HL-60 (cell line): ENCODE measurements at regions not wholly inside any gene's neighbourhood (a gene's known extent, or its start where the extent isn't known, plus 50 kb on each side); places are given as distances from the start of the nearest gene placed in this dataset.

ENCODE experiments used
- DNase-seq, 2 experiments: peaks; one replicate each; pipeline ENCODE4 v3.0.0-alpha.2; 2010 to 2020; ENCODE audit warnings: low read depth in 1 of 2, low spot score in 1 of 2
- H3K27ac ChIP-seq: fragments of 250-450 bp; sonication (Bioruptor Pico); replicated peaks from 2 replicates; pipeline ENCODE4 v1.5.1; 2020; ENCODE audit warnings: mild to moderate bottlenecking, moderate library complexity
- H3K27me3 ChIP-seq: fragments of 250-450 bp; sonication (Bioruptor Pico); 2 replicates; pipeline ENCODE4 v1.5.1; 2021; ENCODE audit warnings: mild to moderate bottlenecking, moderate library complexity; ENCODE audit not compliant: insufficient read depth, poor library complexity, severe bottlenecking
- H3K4me3 ChIP-seq: replicated peaks from 2 replicates; pipeline ENCODE4 v1.5.1; 2011; ENCODE audit warnings: mild to moderate bottlenecking, control low read depth, low read length; ENCODE audit not compliant: insufficient read depth
- GABPA ChIP-seq: IDR thresholded peaks from 2 replicates; pipeline ENCODE4 v1.6.1; 2012; ENCODE audit warnings: low read depth
- POLR2AphosphoS5 ChIP-seq: IDR thresholded peaks from 2 replicates; pipeline ENCODE4 v1.6.1; 2012; ENCODE audit warnings: low read depth
- SPI1 ChIP-seq: IDR thresholded peaks from 2 replicates; pipeline ENCODE4 v1.6.1; 2012; ENCODE audit warnings: low read depth, mild to moderate bottlenecking, borderline replicate concordance
- TF ChIP-seq, protein P1 (sequence below): IDR thresholded peaks from 2 replicates; pipeline ENCODE4 v1.6.1; 2012; ENCODE audit warnings: low read depth; ENCODE audit not compliant: insufficient replicate concordance
- TF ChIP-seq, protein P2 (sequence below): IDR thresholded peaks from one replicate; pipeline ENCODE4 v1.5.1; 2011; ENCODE audit warnings: low read length, control low read depth, inconsistent platforms; ENCODE audit not compliant: insufficient read depth

DNA sequence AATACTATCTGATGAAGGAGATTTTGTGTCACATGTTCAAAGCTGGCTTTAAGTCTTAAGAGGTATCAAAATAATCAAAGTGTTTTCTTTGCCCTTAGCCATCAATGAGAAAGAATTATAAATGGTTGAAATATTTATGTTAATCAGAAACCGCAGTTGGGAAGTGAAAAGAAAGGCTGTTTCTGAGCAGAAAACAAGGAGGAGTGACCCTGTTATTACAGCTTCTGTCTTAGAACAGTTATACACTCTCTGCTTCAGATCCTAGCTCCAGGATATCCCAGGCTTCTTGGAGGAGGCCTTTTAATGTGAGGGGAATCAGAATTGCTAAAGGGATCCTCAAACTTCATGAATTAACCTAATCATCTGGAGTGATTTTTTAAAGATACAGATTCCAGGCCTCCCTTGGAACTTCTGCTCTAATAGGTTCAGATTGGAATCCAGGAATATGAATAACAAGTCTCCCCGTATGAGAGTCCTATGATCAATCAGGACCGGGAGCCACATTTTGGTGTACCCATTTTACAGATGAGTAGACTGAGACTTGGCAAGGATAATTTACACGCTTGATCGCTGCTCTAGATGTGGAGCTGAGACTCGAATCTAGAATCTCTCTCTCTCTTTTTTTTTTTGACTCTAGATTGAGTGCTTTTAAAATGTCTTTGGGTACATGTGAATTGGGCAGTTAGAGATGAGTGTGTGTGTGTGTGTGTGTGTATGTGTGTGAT lies 50.8 kb upstream of the JAG1 start:
- TF ChIP-seq SPI1 (no peak), GABPA (no peak), POLR2AphosphoS5 (no peak)
- TF ChIP-seq, protein P1, sequence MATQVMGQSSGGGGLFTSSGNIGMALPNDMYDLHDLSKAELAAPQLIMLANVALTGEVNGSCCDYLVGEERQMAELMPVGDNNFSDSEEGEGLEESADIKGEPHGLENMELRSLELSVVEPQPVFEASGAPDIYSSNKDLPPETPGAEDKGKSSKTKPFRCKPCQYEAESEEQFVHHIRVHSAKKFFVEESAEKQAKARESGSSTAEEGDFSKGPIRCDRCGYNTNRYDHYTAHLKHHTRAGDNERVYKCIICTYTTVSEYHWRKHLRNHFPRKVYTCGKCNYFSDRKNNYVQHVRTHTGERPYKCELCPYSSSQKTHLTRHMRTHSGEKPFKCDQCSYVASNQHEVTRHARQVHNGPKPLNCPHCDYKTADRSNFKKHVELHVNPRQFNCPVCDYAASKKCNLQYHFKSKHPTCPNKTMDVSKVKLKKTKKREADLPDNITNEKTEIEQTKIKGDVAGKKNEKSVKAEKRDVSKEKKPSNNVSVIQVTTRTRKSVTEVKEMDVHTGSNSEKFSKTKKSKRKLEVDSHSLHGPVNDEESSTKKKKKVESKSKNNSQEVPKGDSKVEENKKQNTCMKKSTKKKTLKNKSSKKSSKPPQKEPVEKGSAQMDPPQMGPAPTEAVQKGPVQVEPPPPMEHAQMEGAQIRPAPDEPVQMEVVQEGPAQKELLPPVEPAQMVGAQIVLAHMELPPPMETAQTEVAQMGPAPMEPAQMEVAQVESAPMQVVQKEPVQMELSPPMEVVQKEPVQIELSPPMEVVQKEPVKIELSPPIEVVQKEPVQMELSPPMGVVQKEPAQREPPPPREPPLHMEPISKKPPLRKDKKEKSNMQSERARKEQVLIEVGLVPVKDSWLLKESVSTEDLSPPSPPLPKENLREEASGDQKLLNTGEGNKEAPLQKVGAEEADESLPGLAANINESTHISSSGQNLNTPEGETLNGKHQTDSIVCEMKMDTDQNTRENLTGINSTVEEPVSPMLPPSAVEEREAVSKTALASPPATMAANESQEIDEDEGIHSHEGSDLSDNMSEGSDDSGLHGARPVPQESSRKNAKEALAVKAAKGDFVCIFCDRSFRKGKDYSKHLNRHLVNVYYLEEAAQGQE, result no peak
- TF ChIP-seq, protein P2, sequence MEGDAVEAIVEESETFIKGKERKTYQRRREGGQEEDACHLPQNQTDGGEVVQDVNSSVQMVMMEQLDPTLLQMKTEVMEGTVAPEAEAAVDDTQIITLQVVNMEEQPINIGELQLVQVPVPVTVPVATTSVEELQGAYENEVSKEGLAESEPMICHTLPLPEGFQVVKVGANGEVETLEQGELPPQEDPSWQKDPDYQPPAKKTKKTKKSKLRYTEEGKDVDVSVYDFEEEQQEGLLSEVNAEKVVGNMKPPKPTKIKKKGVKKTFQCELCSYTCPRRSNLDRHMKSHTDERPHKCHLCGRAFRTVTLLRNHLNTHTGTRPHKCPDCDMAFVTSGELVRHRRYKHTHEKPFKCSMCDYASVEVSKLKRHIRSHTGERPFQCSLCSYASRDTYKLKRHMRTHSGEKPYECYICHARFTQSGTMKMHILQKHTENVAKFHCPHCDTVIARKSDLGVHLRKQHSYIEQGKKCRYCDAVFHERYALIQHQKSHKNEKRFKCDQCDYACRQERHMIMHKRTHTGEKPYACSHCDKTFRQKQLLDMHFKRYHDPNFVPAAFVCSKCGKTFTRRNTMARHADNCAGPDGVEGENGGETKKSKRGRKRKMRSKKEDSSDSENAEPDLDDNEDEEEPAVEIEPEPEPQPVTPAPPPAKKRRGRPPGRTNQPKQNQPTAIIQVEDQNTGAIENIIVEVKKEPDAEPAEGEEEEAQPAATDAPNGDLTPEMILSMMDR, result no peak
- DNase-seq, result no peak
- H3K4me3 ChIP-seq, result no peak overlapping the region
- no peak overlapping the region for H3K27ac ChIP-seq
- no peaks in the 10 kb centered on the region for H3K27me3 ChIP-seq

DNA sequence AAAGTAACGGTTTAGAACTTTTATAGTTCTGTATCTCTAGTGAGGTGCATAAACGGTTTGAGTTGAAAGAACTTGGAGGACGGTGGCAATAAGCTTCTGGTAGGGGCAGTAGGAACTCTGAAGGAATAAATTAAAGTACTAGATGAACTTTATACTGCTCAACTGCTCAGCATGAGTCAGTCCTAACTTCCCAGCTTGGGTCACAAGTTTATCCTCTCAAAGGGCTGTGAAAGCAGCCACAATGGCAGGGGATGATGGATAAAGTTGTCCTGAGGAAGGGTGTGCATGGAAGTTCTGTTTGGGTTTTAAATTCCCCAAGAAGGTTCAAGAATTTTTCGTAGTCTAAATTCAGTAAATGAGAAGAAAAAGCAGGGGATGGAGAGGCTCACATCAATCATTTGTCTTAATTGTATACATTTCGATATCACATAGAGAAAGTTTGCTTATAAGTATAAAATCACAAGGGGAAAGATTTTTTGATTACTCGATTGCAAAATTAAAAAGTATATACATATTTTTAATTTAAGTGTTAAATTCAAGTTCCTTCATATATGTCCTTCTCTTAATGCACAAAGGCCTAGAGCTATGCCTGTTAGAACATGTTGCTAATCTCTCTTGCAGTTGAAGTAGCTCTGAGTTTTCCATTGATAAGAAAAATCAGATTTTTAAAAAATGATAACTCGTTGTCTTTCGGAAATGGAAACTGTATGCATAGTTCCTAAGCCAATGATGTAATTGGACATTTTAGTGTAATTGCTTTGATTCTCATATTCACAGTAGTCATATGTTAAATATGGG lies 55.3 kb upstream of the JAG1 start:
- no peak overlapping the region for H3K4me3 ChIP-seq
- TF ChIP-seq GABPA (no peak), SPI1 (no peak), POLR2AphosphoS5 (no peak)
- TF ChIP-seq, protein P1, result no peak
- TF ChIP-seq, protein P2, result no peak
- no peak overlapping the region for H3K27ac ChIP-seq
- H3K27me3 ChIP-seq, result no peaks in the 10 kb centered on the region
- no peak for DNase-seq

DNA sequence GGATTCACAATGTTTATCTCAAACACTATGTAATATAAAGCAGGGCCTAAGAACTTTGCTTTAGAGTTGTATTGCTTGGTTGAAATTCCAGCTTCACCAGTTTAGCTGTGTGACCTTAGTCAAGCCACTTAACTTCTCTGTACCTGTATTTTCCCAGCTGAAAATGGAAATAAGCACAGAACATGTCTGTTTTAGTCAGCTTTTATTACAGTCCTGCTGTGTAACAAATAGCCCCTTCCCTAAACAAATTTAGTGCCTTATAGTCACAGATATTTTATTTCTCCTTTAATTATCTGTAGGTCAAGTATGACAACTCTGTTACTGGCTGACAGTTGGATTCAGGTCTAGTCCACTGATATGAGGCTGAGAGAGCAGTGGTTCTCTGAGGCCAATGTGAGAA lies 56.0 kb upstream of the JAG1 start:
- TF ChIP-seq SPI1 (no peak), POLR2AphosphoS5 (no peak), GABPA (no peak)
- TF ChIP-seq, protein P1, result no peak
- TF ChIP-seq, protein P2, result no peak
- H3K27ac ChIP-seq, result no peak overlapping the region
- no peak for DNase-seq
- H3K4me3 ChIP-seq, result no peak overlapping the region
- no peaks in the 10 kb centered on the region for H3K27me3 ChIP-seq
